SK-N-MC (cell line): ENCODE measurements at regions not wholly inside any gene's neighbourhood (a gene's known extent, or its start where the extent isn't known, plus 50 kb on each side); places are given as distances from the start of the nearest gene placed in this dataset.

Experiments
- EZH2 ChIP-seq: fragments of 200-600 bp; sonication (generic); IDR thresholded peaks from one replicate; pipeline ENCODE4 v1.6.1; 2017; ENCODE audit warnings: antibody characterized with exemption
- POLR2AphosphoS5 ChIP-seq: IDR thresholded peaks from 2 replicates; pipeline ENCODE4 v1.6.1; 2012; ENCODE audit warnings: mild to moderate bottlenecking, low read depth, low read length, borderline replicate concordance

DNA sequence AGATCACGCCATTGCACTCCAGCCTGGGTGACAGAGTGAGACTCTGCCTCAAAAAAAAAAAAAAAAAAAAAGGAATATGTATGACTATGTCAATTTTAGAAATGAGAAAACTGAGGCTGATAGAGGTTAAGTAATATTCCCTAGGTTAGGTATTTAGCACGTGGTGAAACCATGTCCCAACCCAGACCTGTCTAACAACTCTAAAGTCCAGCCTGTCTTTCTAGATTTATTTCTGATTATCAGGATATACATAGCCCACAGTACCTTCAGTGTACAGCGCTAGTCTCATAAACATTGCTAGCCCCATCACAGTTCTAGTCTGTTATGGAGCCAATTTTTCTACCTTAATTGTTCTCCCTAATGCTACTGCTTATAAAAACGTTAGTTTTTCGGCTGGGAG is 88.4 kb upstream of the RAP2B start:
- TF ChIP-seq EZH2, result no peak
- TF ChIP-seq POLR2AphosphoS5, result no peak
